Urinary bladder (tissue), 3 donors: ENCODE measurements at regions not wholly inside any gene's neighbourhood (a gene's known extent, or its start where the extent isn't known, plus 50 kb on each side); places are given as distances from the start of the nearest gene placed in this dataset.

Experiments used
- DNase-seq: peaks from one replicate; pipeline ENCODE4 v3.0.0-alpha.2; 2015; ENCODE audit errors: extremely low spot score
- H3K27ac ChIP-seq: one replicate; pipeline ENCODE4 v1.5.1; 2013; ENCODE audit warnings: low read depth, mild to moderate bottlenecking, moderate library complexity
- H3K36me3 ChIP-seq: one replicate; pipeline ENCODE4 v1.6.1; 2013; ENCODE audit warnings: mild to moderate bottlenecking, moderate library complexity; ENCODE audit not compliant: insufficient read depth
- H3K4me1 ChIP-seq: one replicate; pipeline ENCODE4 v1.6.1; 2013; ENCODE audit warnings: mild to moderate bottlenecking, moderate library complexity; ENCODE audit not compliant: insufficient read depth
- H3K4me3 ChIP-seq: one replicate; pipeline ENCODE4 v1.5.1; 2013; ENCODE audit warnings: low read depth, low read length
- WGBS: extraction: QIAGEN DNeasy Blood & Tissue Kit; methylation state at CpG from one replicate; pipeline ENCODE4 v1.1.7; 2013; 5-methylcytosine and 5-hydroxymethylcytosine counted together
- donor health status: healthy with polysubstance abuse.
- donor health status: healthy.

DNA sequence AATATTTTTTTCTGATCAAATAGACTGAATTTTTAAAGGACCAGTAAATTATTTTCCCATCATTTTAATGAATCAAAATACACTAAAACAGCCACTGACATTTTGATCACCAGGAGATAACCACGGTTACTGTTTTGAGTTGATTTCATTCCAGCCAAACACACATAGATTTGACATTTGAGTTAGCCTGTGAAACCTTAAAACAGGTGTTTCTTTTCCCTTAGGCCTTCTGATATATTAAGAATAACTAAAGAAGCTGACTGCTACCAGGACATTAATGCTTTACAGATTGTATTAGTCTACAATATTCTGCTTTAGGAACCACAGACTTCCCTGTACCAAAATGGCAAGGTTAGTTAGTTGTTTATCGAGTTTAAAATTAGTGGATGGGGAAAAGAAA lies 193.4 kb downstream of the OMA1 start:
- no peaks in the 10 kb centered on the region for H3K36me3 ChIP-seq
- no peak overlapping the region for H3K27ac ChIP-seq
- DNase-seq, result no peak
- H3K4me1 ChIP-seq, result no peaks in the 10 kb centered on the region
- 71% methylated on average over 2 of the region's 2 CpGs for WGBS
- no peak overlapping the region for H3K4me3 ChIP-seq

DNA sequence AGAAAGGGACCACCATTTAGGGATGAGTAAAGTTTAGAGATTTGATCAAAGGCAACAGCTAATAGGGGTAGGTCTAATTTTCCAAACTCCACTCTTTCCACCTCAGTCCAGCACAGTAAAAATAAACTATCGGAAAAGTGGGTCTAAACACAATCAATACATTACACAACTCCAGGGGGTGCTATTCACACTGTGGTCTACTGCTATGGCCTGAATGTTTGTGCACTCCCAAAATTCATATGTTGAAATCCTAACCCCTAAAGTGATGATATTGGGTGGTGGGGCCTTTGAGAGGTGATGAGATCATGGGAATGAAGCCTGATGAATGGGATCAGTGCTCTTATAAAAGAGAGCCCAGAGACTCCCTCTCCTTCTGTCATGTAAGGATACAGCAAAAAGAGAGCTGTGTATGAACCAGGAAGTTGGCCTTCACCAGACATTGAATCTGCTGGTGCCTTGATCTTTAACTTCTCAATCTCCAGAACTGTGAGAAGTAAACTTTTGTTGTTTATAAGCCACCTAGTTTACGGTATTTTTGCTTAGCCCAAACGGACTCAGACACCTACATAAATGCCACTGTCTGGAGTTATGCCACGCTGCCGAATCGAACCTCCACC lies 193.9 kb downstream of the OMA1 start:
- H3K4me3 ChIP-seq, result no peak overlapping the region
- no peaks in the 10 kb centered on the region for H3K4me1 ChIP-seq
- 83% methylated on average over 6 of the region's 6 CpGs for WGBS
- no peak for DNase-seq
- H3K27ac ChIP-seq, result no peak overlapping the region
- H3K36me3 ChIP-seq, result no peaks in the 10 kb centered on the region

DNA sequence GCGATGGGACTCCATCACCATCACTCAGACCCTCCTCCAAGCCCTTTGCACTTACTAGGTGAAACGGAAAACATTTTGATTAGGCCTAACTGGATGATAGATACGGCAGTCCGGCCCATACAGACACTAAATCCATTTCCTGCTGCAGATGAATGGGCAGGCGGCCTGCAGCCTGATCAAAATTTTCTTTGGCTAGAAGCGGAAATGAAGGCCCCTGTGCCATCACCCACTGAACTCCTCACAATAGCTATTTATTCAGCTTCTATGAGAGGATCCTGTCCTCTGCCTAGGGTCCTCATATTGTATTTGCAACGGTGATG lies 200.5 kb downstream of the OMA1 start:
- DNase-seq, result no peak
- Histone ChIP-seq H3K4me1 (no peaks in the 10 kb centered on the region), H3K4me3 (no peak overlapping the region), H3K27ac (no peak overlapping the region), H3K36me3 (no peaks in the 10 kb centered on the region)
- WGBS, result 72% methylated on average over 7 of the region's 7 CpGs

DNA sequence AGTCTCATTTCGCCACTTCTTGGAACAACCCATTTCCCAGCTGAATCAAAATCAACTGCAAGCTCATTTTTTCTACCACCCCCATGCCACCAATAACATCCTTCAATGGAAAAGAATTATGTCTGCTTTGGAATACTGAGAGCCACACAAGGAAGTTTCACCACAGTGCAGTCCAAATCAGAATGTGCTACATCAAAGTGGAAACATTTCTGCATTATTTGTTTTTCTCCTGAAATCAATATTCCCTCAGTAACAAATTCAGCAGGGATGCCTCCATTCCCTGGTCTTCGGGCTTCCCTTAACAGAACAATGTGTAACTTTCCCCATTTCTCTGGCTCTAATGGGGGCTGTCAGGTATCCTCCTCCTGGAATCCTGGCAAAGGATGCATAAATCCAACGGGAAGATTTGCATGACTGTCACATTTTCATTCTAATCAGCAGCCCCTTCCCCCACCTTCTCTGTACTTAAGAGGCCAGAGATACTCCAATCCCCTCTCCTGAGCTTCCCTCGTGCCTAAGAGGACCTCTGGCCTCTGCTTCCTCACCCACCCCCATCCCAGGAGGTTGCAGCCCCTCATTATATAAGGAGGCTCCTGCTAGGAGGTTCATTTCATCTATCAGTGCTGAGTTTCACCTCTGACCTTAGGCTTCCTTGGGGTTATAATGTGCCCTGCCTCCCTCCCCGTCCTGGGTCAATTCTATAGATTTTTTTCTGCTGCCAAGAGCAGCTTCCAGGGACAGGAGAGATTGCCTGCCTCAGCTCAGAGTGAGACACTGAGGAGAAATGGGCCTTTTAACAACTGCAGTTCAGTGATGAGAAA lies 201.1 kb downstream of the OMA1 start:
- Histone ChIP-seq H3K4me1 (no peaks in the 10 kb centered on the region), H3K4me3 (no peak overlapping the region), H3K36me3 (no peaks in the 10 kb centered on the region), H3K27ac (no peak overlapping the region)
- WGBS, result 59% methylated on average over 5 of the region's 5 CpGs
- no peak for DNase-seq

DNA sequence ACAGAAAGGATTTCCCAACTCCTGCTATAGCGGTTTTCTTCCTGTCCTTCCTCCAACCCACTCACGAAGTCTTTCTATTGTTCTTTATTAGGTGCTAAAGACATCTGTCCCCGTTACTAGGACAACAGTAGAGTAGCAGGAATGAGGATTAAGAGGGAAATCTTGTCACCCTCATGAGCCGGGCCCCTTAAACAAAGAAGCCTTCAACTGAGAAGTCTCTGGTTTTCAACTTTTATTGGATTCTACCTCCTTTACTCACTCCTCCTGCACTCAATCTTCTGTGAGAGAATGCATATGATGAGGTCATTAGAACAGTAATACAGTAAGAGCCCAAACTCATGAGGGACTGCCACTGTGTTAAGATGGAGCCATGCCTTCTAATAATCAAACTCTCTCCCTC lies 206.3 kb downstream of the OMA1 start:
- 44% methylated on average over 4 of the region's 4 CpGs for WGBS
- Histone ChIP-seq H3K27ac (no peak overlapping the region), H3K4me1 (no peaks in the 10 kb centered on the region), H3K4me3 (no peak overlapping the region), H3K36me3 (no peaks in the 10 kb centered on the region)
- DNase-seq, result no peak

DNA sequence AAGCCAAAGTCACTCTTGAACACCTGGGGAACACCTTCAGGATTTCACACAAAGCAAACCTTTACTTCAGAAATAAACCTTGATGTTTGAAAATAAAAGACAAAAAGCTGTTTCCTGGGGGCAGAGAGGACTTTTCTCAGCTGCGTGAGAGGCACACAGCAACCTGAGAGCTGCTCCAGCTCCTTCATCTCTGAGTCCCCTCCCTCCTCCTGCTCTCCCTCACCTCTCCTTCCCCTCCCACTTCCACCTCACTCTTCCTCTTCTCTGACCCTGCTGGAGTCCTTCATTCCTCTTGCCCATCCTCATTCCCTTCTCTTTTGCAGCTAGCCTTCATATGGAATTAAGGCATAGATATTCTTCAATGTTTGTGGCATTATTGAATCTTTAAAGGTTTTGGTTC lies 208.4 kb downstream of the OMA1 start:
- H3K27ac ChIP-seq, result no peak overlapping the region
- no peaks in the 10 kb centered on the region for H3K4me1 ChIP-seq
- H3K36me3 ChIP-seq, result no peaks in the 10 kb centered on the region
- no peak overlapping the region for H3K4me3 ChIP-seq
- WGBS, result 53% methylated on average over 1 of the region's 1 CpG
- no peak for DNase-seq

DNA sequence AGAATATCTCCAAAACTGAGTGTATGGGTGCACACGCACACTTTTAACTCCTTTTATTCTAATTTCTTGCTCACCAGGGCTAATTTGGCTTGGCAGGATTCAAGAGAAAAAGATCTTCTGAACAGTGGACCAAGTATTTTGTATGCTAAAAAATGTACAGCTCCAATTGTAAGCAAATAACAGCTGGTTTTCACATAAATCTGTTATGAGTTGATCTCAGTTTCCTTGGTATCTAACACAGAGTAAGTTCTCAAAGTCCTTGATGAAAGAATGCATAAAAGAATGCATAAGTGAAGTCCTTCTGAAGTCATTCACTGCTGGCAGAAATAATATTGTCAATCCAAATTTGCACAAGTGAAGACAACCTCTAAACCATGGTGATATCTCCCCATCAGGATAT lies 213.0 kb downstream of the OMA1 start:
- no peak for DNase-seq
- no peak overlapping the region for H3K27ac ChIP-seq
- H3K36me3 ChIP-seq, result no peaks in the 10 kb centered on the region
- H3K4me1 ChIP-seq, result no peaks in the 10 kb centered on the region
- WGBS, result 86% methylated on average over 1 of the region's 1 CpG
- no peak overlapping the region for H3K4me3 ChIP-seq

DNA sequence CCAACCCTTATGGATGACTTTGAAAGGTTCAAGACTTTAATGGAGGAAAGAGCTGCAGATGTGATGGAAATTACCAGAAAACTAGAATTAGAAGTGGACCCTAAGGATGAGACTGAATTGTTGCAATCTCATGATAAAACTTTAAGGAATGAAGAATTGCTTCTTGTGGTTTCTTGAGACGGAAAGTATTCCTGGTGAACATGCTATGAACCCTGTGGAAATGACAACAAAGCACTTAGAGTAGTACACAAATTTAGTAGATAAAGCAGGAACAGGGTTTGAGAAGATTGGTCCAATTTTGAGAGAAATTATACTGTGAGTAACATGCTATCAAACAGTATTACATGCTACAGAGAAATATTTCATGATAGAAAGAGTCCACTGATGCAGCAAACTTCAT lies 215.4 kb downstream of the OMA1 start:
- WGBS, result 84% methylated on average over 1 of the region's 1 CpG
- Histone ChIP-seq H3K27ac (no peak overlapping the region), H3K4me1 (no peaks in the 10 kb centered on the region), H3K36me3 (no peaks in the 10 kb centered on the region), H3K4me3 (no peak overlapping the region)
- no peak for DNase-seq

DNA sequence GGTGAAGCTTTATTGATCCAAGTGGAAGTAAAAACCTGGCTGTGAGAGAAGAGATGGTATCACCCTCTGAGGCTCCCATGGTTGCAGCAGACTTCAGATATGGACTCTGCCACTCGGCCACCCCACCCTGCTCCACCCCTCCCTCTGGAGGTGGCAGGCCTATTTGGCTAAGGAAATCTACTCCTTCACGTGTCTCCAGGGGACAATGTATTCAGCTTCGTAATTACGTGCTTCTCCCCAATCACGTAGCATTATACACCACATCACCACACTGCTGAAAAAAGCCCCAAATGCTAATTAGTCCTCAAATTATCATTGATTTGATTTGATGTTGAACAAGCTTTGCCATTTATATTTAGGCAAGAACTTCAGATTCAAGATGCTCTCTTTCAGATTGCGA lies 220.7 kb downstream of the OMA1 start:
- DNase-seq, result no peak
- WGBS, result 51% methylated on average over 6 of the region's 6 CpGs
- H3K27ac ChIP-seq, result no peak overlapping the region
- no peaks in the 10 kb centered on the region for H3K36me3 ChIP-seq
- H3K4me3 ChIP-seq, result no peak overlapping the region
- H3K4me1 ChIP-seq, result no peaks in the 10 kb centered on the region

DNA sequence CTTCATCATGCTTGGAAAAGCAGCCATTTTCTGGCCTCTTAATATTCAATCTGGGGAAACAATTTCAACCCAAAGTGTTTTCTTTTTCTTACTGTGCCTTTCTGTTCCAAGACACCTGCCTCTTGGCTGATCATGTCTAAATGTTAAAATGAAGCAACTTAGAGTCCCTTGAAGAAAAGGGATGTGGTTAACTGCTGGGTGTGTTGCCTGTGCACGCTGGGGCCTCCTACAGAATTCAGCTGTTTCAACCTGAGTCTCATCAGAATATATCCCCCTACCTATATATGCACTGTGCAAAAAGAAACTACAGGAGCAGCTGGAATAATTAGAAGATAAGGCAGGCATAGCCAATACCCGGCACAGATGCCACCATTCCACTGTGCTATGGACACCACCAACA lies 222.0 kb downstream of the OMA1 start:
- Histone ChIP-seq H3K36me3 (no peaks in the 10 kb centered on the region), H3K4me3 (no peak overlapping the region), H3K4me1 (no peaks in the 10 kb centered on the region), H3K27ac (no peak overlapping the region)
- 83% methylated on average over 2 of the region's 2 CpGs for WGBS
- DNase-seq, result no peak

DNA sequence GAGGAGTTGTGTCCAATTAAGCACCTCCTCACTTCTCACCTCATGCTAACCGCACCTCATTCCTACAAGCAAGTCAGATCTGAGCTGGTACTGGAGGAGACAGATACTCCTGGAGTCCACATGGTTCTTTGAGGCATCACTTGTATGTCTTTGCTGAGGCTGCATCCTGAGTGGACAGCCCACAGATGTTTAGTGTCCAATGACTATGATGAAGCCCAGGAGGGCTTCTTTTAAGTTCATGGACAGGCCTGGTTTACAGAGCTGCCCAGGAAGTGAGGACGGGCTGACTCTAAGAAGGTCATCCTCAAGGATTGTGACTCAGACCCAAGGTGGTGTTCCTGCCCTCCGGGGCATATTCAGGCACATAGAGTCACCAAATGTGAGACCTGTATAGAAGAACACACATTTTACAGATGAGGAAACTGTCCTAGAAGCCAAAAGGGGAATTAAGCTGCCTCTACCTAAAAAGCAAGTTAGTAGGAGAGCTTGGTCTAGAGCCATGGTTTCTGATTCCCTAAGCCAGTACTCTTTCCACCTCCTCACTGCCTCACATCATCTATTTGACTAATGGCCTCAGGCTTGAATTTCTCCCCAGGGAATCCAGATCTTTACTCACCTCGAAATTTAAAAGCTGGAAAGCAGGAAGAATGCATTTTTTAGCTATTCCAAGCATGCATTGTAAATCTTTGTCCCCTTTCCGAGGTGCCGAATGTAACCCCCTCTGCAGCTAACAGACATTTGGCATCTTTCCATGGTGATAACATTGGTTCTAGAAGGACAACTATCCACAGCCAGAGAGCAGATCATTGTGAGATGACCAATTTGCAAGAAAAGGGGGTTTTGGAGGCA lies 228.1 kb downstream of the OMA1 start:
- H3K27ac ChIP-seq, result no peak overlapping the region
- no peak for DNase-seq
- 55% methylated on average over 6 of the region's 6 CpGs for WGBS
- H3K4me1 ChIP-seq, result no peaks in the 10 kb centered on the region
- no peaks in the 10 kb centered on the region for H3K36me3 ChIP-seq
- H3K4me3 ChIP-seq, result no peak overlapping the region

DNA sequence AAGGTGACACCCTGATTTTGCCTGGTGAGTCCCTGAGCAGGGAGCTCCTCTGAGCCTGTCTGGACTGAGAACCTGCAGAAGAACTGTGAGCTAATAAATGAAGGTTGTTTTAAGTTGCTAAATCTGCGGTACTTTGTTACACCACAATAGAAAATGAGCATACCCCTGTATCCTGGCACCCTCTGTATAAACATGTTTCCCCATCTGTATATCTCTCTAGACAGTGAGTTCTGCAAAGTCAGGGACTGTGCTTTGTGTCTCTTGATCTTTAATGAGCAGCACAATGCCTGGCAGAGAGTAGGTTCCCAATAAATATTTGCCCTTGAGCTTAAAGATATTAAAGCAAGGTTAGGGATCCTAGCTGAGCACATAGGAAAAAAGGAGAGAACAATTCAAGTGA lies 228.8 kb downstream of the OMA1 start:
- 82% methylated on average over 1 of the region's 1 CpG for WGBS
- Histone ChIP-seq H3K36me3 (no peaks in the 10 kb centered on the region), H3K4me1 (no peaks in the 10 kb centered on the region), H3K4me3 (no peak overlapping the region), H3K27ac (no peak overlapping the region)
- no peak for DNase-seq

DNA sequence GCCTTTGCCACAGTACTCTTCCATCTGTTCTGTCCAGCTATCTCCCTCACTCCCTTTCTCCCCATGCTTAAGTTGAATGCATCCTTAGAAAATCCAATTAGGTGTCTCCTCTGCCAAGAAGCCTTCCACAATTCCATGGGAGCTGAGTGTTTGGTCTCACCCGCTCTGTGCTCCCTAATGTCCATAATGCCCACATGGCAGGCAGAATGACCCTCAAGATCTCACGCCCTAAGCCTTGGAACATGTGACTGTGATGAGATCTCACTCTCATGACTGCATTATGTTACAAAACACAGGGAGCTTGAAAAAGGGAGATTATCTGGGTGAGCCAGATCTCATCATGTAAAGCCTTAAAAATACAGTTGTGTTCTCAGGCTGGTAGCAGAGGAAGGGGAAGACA lies 229.4 kb downstream of the OMA1 start:
- no peak overlapping the region for H3K4me3 ChIP-seq
- WGBS, result 92% methylated on average over 2 of the region's 2 CpGs
- no peaks in the 10 kb centered on the region for H3K36me3 ChIP-seq
- DNase-seq, result no peak
- no peak overlapping the region for H3K27ac ChIP-seq
- peaks cover 1% of the 10 kb centered on the region for H3K4me1 ChIP-seq

DNA sequence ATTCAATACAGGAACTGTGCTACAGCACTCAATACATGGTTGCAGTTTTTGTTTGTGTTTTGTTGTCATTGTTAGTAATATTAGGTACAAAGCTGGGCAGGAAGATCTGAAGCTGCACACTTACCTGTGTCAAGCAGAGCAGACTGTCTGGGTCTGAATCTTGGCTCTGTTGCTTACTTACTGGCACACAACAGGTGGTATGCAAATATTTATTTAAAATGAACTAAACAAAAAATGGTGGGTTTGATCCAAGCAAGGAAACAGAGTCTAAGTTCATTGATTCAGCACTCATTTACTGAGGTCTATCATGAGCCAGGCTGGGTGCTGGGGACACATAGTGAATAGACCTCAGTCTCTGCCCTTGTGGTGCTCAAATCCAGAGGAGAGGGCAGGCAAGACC lies 230.4 kb downstream of the OMA1 start:
- no peaks in the 10 kb centered on the region for H3K36me3 ChIP-seq
- peaks cover 1% of the 10 kb centered on the region for H3K4me1 ChIP-seq
- no peak overlapping the region for H3K27ac ChIP-seq
- no peak for DNase-seq
- no peak overlapping the region for H3K4me3 ChIP-seq
